ENCODE measurements at regions not wholly inside any gene's neighbourhood (a gene's known extent, or its start where the extent isn't known, plus 50 kb on each side); places are given as distances from the start of the nearest gene placed in this dataset.

DNA sequence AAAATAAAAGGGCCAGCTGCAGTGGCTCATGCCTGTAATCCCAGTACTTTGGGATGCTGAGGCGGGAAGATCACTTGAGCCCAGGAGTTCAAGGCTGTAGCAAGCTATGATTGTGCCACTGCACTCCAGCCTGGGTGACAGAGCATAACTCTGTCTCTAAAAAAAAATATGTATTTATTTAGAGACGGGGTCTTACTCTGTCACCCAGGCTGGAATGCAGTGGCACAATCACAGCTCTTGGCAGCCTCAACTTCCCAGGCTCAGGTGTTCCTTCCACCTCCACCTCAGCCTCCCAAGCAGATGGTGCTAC lies 179.3 kb upstream of the ATF7IP start:
- POLR2A ChIA-PET (ENCODE audit: low non-redundant PET), result no interaction called here
- H3K27ac ChIP-seq, result no peak overlapping the region
- CTCF ChIA-PET, result interaction anchor here (0.5 to 1.7 kb wide), 11 partner anchors 9 to 846 kb away, joined by 3 to 7 read pairs (median 3); partner anchors contain the start of gene ATF7IP
- TF ChIP-seq, protein P1, sequence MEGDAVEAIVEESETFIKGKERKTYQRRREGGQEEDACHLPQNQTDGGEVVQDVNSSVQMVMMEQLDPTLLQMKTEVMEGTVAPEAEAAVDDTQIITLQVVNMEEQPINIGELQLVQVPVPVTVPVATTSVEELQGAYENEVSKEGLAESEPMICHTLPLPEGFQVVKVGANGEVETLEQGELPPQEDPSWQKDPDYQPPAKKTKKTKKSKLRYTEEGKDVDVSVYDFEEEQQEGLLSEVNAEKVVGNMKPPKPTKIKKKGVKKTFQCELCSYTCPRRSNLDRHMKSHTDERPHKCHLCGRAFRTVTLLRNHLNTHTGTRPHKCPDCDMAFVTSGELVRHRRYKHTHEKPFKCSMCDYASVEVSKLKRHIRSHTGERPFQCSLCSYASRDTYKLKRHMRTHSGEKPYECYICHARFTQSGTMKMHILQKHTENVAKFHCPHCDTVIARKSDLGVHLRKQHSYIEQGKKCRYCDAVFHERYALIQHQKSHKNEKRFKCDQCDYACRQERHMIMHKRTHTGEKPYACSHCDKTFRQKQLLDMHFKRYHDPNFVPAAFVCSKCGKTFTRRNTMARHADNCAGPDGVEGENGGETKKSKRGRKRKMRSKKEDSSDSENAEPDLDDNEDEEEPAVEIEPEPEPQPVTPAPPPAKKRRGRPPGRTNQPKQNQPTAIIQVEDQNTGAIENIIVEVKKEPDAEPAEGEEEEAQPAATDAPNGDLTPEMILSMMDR (conservative IDR thresholded peaks at IDR 0.05; ENCODE audit: low read depth), result no peak
- no peak for DNase-seq (ENCODE audit: low spot score)

DNA sequence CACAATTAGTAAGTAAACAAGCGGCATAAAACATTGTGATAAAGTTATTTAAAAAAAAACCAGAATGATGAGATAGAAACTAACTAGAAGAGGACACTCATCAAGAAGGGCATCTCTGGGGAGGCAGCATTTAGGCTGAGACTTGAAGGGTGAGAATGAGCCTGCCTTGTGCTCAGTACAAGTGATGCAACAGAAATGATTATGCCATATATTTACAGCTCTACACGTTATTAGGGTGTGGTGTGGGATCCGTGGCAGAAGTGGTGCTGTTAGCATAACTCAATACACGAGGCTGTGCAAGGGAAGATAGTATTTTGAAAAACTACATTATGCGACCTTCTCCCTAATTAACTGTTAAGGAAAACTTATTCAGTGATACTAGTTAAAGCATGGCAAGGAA lies 178.5 kb upstream of the ATF7IP start:
- CTCF ChIA-PET, result interaction anchor here (1.7 kb wide), 1 partner anchor 478 kb away, joined by 5 read pairs; no protein-coding TSS in a partner anchor
- POLR2A ChIA-PET (ENCODE audit: low non-redundant PET), result no interaction called here

DNA sequence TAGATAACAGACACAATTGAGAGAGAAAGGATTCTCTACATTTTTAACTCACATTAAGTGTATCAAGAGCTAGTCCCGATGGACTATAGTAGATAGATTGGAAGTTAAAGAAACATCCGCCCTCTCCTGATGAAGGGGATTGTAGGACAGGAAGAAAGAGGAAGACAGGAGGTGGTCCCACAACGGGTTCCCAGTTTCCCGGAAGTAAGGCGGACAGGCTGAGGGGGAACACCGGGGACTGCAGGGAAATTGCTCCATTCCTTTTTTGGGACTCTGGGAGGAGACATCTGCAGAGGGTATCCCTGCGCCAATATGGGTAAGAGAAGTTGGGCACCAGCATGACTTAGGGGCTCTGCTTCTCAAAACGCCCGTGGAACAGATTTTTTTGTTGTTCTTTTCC lies 177.5 kb upstream of the ATF7IP start:
- TF ChIP-seq, protein P1 (conservative IDR thresholded peaks at IDR 0.05; ENCODE audit: low read depth), result no peak
- no peak overlapping the region for H3K27ac ChIP-seq
- ChIA-PET CTCF (no interaction called here), POLR2A (ENCODE audit: low non-redundant PET) (no interaction called here)
- DNase-seq (ENCODE audit: low spot score), result no peak

More for the DNA sequence above, 178.5 kb upstream of the ATF7IP start:
- TF ChIP-seq, protein P1 (conservative IDR thresholded peaks at IDR 0.05; ENCODE audit: low read depth), result no peak
- DNase-seq (ENCODE audit: low spot score), result no peak
- no peak overlapping the region for H3K27ac ChIP-seq

DNA sequence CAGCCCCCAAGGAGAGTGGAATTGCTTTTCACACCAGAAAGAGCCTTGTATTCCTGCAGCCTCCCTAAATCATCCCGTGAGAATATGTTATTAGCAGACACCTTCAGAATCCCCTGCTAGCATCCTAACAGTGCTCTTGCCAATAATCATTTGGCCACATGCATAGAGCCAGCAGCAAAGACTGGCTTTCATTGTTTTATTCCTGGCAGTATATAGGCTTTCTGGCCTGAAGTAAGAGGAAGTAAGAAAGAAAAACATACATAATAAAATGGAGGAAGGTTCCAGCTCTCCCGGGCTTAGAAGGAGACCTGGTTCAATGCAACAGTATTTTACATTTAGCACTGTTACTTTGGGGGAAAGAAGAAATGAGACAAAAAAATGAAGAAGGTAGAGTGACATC lies 176.7 kb upstream of the ATF7IP start:
- ChIA-PET CTCF (no interaction called here), POLR2A (ENCODE audit: low non-redundant PET) (no interaction called here)
- no peak overlapping the region for H3K27ac ChIP-seq
- TF ChIP-seq, protein P1 (conservative IDR thresholded peaks at IDR 0.05; ENCODE audit: low read depth), result no peak
- DNase-seq (ENCODE audit: low spot score), result no peak

DNA sequence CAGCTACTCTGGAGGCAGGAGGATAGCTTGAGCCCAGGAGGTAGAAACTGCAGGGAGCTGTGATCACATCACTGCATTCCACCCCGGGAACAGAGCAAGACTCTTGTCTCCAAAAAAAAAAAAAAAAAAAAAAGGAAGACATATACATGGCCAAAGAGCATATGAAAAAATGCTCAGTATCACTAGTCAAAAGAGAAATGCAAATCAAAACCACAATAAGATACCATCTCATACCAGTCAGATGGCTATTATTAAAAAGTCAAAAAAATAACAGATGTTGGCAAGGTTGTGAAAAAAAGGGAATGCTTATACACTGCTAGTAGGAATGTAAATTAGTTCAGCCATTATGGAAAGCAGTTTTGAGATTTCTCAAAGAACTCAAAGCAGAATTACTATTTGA lies 174.8 kb upstream of the ATF7IP start:
- TF ChIP-seq, protein P1 (conservative IDR thresholded peaks at IDR 0.05; ENCODE audit: low read depth), result no peak
- H3K27ac ChIP-seq, result no peak overlapping the region
- DNase-seq (ENCODE audit: low spot score), result no peak
- CTCF ChIA-PET, result no interaction called here
- POLR2A ChIA-PET (ENCODE audit: low non-redundant PET), result no interaction called here

DNA sequence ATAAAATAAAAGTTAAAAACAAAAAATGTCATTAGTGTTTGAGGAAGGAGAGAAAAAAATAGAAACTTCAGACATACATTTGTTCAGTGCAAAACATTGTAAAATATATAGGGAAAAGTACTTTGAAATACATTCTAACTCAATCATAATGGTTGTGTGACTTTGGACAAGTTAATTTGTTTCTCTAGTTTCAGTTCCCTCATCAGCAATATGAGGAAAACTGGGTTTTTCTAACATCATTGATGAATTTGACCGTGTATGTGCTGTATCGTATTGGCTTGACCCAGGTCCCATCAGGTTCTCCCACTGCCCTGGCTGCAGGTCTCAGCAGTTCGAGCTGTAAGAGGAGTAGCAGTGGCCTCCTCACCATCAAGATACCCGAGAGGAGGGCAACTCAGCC lies 173.9 kb upstream of the ATF7IP start:
- no peak overlapping the region for H3K27ac ChIP-seq
- ChIA-PET POLR2A (ENCODE audit: low non-redundant PET) (no interaction called here), CTCF (no interaction called here)
- TF ChIP-seq, protein P1 (conservative IDR thresholded peaks at IDR 0.05; ENCODE audit: low read depth), result no peak
- DNase-seq (ENCODE audit: low spot score), result no peak

DNA sequence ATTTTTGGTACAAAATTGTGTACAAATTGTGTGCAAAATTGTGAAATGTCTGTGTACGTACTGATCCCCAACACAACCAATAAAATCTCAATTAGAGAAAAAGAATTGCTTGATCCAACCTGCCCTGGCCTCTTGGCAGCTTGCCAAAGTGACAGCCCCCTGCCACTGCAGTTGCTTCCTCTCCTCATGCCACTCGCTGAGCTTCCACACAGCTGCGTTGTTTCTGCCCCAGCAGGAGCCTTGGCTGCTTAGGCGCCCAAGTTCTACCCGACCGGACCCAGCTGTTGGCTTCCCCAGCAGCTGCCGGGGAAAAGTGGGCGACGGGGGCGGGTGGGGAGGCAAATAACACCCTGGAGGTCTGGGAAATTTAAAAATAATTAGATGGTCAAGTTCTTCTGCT lies 171.8 kb upstream of the ATF7IP start:
- TF ChIP-seq, protein P1 (conservative IDR thresholded peaks at IDR 0.05; ENCODE audit: low read depth), result no peak
- no peak overlapping the region for H3K27ac ChIP-seq
- ChIA-PET POLR2A (ENCODE audit: low non-redundant PET) (no interaction called here), CTCF (no interaction called here)
- no peak for DNase-seq (ENCODE audit: low spot score)

Measured in RWPE1 (cell line).